Left ventricle myocardium inferior (tissue), 1 donor: ENCODE measurements at regions not wholly inside any gene's neighbourhood (a gene's known extent, or its start where the extent isn't known, plus 50 kb on each side); places are given as distances from the start of the nearest gene placed in this dataset.

Experiments
- DNase-seq: peaks from one replicate; pipeline ENCODE4 v3.0.0-alpha.2; 2020
- H3K27ac ChIP-seq: fragments of 200-600 bp; replicated peaks from 2 replicates; pipeline ENCODE4 v1.8.0; 2021
- H3K27me3 ChIP-seq: fragments of 200-600 bp; 2 replicates; pipeline ENCODE4 v1.8.0; 2021; ENCODE audit warnings: low read depth
- H3K36me3 ChIP-seq: fragments of 200-600 bp; 2 replicates; pipeline ENCODE4 v1.8.0; 2021
- H3K4me1 ChIP-seq: fragments of 200-600 bp; 2 replicates; pipeline ENCODE4 v1.8.0; 2021
- H3K4me3 ChIP-seq: fragments of 200-600 bp; 2 replicates; pipeline ENCODE4 v1.8.0; 2021; ENCODE audit warnings: mild to moderate bottlenecking, moderate library complexity
- H3K9me3 ChIP-seq: fragments of 200-600 bp; replicated peaks from 2 replicates; pipeline ENCODE4 v1.8.0; 2021
- CTCF ChIP-seq: fragments of 200-600 bp; IDR thresholded peaks from 2 replicates; pipeline ENCODE4 v1.8.0; 2021; ENCODE audit warnings: antibody characterized with exemption, mild to moderate bottlenecking, borderline replicate concordance
- intact Hi-C: fragments of 100-400 bp; cut with micrococcal nuclease; formaldehyde crosslinking; loops from one replicate; pipeline ENCODE4 v1.11.0; 2022
- donor health status: DM: no; HTN: yes; CAD: no; lungs with severe emphysema.

DNA sequence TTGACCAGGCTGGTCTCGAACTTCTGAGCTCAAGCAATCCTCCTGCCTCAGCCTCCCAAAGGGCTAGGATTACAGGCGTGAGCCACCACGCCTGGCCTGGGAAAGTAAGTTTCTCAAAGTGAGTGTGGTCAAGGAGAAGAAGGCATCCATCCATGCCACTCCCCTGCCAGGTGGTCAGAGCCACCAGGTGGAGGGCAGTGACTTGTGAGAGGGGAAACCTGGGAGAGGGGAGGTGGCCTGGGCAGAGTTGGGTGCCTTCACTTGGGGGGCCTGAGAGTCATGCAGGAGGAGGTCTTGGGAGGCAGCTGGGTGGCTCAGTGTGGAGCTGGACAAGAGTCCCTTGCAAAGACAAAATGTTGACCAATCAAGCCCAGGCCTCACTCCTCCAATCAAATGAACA lies 470.0 kb downstream of the MATN1 start:
- intact Hi-C loops: no loop called here
- Histone ChIP-seq H3K9me3 (no peaks in the 10 kb centered on the region), H3K4me3 (no peak overlapping the region), H3K4me1 (no peaks in the 10 kb centered on the region), H3K36me3 (no peaks in the 10 kb centered on the region), H3K27me3 (peaks cover 99% of the 10 kb centered on the region), H3K27ac (no peak overlapping the region)
- DNase-seq: no peak
- TF ChIP-seq CTCF: no peak

DNA sequence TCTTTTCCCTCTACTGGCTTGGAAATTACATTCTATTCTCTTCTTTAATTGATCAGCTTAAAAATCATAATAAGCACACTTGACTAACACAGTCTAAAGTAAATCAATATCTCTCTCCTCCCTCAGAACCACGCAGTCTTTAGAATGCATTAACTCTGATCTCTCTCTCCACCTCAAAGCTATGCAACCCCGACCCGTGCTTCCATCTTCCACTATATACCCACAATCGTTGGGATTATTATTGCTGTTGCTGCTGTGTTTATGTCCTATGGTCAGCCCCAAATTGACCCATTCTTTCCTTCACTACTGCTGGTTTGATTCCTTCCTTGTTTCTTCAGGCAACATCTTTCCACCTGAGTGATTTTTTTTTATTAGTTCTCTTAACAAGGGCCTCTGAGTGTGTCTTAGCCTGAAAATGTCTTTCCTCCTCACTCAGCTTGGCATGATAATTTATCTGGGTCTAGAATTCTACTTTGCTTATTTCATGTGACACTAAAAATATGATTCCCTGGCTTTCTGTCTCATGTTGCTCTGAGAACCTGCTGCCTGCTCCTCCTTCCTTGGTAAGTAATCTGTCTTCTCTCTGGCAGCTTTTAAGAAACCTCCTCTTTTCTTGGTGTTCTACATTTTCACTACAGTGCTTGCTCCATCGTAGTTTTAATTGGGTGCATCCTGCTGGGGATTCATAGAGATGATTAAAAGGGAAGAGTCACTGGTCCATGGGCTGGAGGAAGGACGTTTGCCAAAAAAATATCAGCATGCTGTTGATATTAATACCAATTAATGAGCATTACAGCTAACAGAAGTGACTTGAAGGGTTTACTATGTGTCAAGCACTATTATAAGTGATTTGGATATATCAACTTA lies 472.2 kb downstream of the MATN1 start:
- no peak for DNase-seq
- Histone ChIP-seq H3K4me1 (no peaks in the 10 kb centered on the region), H3K27me3 (peaks cover 97% of the 10 kb centered on the region), H3K4me3 (no peak overlapping the region), H3K36me3 (no peaks in the 10 kb centered on the region), H3K9me3 (no peaks in the 10 kb centered on the region), H3K27ac (no peak overlapping the region)
- TF ChIP-seq CTCF: no peak
- intact Hi-C loops: no loop called here

- Histone ChIP-seq H3K27me3 (peaks cover 97% of the 10 kb centered on the region), H3K36me3 (no peaks in the 10 kb centered on the region), H3K27ac (no peak overlapping the region), H3K4me1 (no peaks in the 10 kb centered on the region), H3K9me3 (no peaks in the 10 kb centered on the region), H3K4me3 (no peak overlapping the region)
- no peak for DNase-seq
- TF ChIP-seq CTCF: no peak
- intact Hi-C loops: no loop called here
Observed at GRCh38 chr1:30250338-30250983, 472.9 kb downstream of the MATN1 start.

GRCh38 chr1:30249446-30250337 lies 473.7 kb downstream of the MATN1 start:
- Histone ChIP-seq H3K36me3 (no peaks in the 10 kb centered on the region), H3K27me3 (peaks cover 97% of the 10 kb centered on the region), H3K27ac (no peak overlapping the region), H3K4me1 (no peaks in the 10 kb centered on the region), H3K9me3 (no peaks in the 10 kb centered on the region), H3K4me3 (no peak overlapping the region)
- intact Hi-C loops: no loop called here
- DNase-seq: no peak
- no peak for TF ChIP-seq CTCF

DNA sequence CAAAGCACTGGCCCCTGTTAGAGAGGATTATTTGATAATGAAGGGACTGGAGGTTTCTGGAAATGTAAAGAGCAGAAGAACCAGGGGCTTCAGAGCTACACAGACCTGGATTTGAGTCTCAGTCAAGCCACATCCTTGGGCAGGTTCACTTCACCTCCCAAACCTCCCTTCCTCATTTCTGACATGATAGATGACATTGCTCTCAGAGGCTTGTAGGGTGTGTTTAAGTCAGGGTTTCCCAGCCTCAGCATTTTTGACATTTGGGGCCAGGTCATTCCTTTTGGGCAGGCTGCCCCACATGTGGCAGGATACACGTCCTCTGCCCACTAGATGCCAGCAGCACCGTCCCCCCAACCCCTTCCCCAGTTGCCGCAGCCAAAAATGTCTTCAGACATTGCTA lies 474.6 kb downstream of the MATN1 start:
- intact Hi-C loops: no loop called here
- Histone ChIP-seq H3K9me3 (no peaks in the 10 kb centered on the region), H3K27me3 (peaks cover 97% of the 10 kb centered on the region), H3K27ac (no peak overlapping the region), H3K4me3 (no peak overlapping the region), H3K4me1 (no peaks in the 10 kb centered on the region), H3K36me3 (no peaks in the 10 kb centered on the region)
- no peak for DNase-seq
- TF ChIP-seq CTCF: no peak
